ENCODE measurements at regions not wholly inside any gene's neighbourhood (a gene's known extent, or its start where the extent isn't known, plus 50 kb on each side); places are given as distances from the start of the nearest gene placed in this dataset.
A peak's percentile ranks its signal among the peaks of the same experiment; 100 is the strongest.

DNA sequence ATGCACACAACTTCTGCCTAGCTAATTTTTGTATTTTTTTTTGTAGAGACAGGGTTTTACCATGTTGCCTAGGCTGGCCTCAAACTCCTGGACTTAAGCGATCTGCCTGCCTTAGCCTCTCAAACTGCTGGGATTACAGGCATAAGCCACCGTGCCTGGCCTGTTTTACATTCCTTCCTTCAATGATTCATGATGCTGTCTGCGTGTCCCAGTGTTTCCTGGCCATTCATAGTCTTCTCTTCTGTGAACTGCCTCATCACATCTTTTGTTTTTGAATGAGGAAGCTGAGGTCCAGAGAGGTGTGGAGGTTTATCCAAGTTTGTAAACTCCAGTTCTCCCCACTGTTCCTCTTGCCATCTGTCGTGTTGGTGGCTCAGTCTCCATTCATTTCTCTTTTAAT is 64.5 kb upstream of the MED9 start:
- DNase-seq (ENCODE audit: low read depth): peak; percentile 69
- H3K4me3 ChIP-seq (ENCODE audit: low read depth, low read length): no peak overlapping the region
- TF ChIP-seq, protein P1, sequence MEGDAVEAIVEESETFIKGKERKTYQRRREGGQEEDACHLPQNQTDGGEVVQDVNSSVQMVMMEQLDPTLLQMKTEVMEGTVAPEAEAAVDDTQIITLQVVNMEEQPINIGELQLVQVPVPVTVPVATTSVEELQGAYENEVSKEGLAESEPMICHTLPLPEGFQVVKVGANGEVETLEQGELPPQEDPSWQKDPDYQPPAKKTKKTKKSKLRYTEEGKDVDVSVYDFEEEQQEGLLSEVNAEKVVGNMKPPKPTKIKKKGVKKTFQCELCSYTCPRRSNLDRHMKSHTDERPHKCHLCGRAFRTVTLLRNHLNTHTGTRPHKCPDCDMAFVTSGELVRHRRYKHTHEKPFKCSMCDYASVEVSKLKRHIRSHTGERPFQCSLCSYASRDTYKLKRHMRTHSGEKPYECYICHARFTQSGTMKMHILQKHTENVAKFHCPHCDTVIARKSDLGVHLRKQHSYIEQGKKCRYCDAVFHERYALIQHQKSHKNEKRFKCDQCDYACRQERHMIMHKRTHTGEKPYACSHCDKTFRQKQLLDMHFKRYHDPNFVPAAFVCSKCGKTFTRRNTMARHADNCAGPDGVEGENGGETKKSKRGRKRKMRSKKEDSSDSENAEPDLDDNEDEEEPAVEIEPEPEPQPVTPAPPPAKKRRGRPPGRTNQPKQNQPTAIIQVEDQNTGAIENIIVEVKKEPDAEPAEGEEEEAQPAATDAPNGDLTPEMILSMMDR (IDR thresholded peaks at IDR 0.05; ENCODE audit: insufficient read depth, low read depth, low read length): no peak

DNA sequence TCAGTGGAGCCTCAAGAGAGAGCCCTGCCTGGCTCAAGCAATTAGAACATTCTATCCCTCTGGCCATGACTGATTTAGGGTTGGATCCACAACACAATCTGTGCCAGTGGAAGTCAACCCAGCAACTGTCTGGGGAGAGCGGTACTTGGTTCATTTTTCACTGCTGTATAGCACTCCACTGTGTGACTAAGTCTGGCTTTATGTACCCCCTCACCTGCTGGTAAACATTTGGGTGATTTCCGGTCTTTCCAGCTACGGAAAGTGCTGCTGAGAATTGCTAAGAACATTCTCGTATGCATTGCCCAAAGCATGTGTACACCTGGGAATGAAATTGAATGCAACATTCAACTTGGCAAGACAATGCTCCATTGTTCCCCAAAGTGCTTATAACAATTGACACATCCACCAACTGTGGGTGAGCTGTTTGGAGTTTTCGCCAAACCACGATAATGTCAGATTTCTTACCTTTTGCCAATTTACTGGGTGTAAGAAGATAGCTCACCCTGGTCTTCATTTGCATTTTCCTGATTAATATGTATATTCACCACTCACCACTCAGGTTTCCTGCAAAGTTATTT is 63.5 kb upstream of the MED9 start:
- no peak overlapping the region for H3K4me3 ChIP-seq (ENCODE audit: low read depth, low read length)
- TF ChIP-seq, protein P1 (IDR thresholded peaks at IDR 0.05; ENCODE audit: insufficient read depth, low read depth, low read length): no peak
- DNase-seq (ENCODE audit: low read depth): no peak

DNA sequence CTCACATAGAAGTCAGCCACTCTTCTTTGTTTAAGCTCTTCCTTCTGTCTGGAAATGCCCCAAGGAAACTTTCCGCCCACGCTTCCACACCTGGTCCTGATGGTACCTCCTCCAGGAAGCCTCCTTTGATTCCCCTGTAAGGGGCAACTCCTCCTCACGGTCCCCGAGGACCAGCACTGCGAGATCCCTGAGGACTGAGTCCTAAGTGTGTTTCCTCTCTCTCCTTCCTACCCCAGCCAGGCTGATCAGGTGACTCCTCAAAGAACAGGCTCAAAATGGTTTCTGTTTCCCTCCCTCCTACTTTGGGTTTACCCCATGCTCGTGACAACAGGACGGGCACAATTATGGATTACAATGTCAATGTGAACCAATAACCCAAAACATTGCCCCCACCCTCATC is 63.0 kb upstream of the MED9 start:
- DNase-seq (ENCODE audit: low read depth): no peak
- H3K4me3 ChIP-seq (ENCODE audit: low read depth, low read length): peak overlapping the region; percentile 19
- TF ChIP-seq, protein P1 (IDR thresholded peaks at IDR 0.05; ENCODE audit: insufficient read depth, low read depth, low read length): no peak

DNA sequence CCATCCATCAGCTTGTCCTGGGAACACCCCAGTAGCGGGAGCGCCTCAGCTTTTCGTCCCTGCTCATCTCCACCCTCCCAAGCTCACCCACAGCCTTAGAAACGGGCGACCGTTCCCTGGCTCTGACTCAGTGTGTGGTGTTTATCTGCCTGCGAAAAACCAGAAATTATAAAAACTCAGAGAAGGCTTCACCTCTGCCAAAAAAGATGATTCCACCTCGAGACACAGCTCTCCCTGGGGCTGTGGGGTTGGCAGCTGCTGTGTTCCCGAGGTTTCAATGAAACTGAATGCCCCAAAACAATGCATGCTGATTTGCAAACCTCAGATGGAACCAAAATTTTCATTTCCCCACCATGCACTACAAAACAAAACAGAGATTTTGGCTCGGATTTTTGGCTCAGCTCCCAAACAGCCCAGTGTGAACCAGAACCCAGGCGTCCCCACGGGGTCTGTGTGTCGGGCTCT is 62.4 kb upstream of the MED9 start:
- H3K4me3 ChIP-seq (ENCODE audit: low read depth, low read length): peak overlapping the region; percentile 19
- DNase-seq (ENCODE audit: low read depth): peak; percentile 50
- TF ChIP-seq, protein P1 (IDR thresholded peaks at IDR 0.05; ENCODE audit: insufficient read depth, low read depth, low read length): no peak

DNA sequence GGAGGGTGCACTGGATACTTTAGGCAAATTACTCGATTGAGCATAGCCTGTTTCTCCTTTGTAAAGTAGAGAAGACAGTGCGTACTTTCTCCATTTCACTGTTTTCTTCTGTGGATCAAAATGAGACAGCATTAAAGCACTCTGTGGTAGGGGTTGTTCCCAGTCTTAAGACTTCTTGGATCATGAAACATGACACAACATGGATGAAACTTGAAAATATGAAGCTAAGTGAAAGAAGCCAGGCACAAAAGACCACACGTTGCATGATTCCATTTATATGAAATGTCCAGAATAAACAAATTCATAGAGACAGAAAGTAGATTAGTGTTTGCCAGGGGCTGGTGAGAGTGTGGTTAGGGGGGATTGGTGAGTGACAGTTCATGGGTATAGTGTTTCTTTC is 61.8 kb upstream of the MED9 start:
- TF ChIP-seq, protein P1 (IDR thresholded peaks at IDR 0.05; ENCODE audit: insufficient read depth, low read depth, low read length): no peak
- no peak overlapping the region for H3K4me3 ChIP-seq (ENCODE audit: low read depth, low read length)
- DNase-seq (ENCODE audit: low read depth): no peak

DNA sequence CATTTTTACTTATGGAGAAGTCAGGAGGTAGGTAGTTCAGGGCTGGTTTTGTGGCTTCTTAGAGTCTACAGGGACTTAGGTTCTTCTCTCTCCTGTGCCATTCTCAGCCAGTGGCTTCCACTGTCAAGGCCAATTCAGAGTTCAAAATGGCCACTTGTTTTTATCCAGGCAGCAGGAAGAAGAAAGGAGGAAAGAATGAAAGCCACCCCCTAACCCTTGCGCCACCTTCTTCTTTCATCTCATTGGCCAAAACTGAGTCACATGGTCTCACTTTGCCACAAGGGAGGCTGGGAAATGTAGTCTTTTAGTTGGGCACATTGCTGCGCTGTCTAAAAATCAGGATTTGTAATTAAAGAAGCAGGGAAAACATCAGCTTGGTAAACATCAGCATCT is 60.8 kb upstream of the MED9 start:
- TF ChIP-seq, protein P1 (IDR thresholded peaks at IDR 0.05; ENCODE audit: insufficient read depth, low read depth, low read length): no peak
- DNase-seq (ENCODE audit: low read depth): peak; percentile 84
- no peak overlapping the region for H3K4me3 ChIP-seq (ENCODE audit: low read depth, low read length)
